ENCODE measurements at regions not wholly inside any gene's neighbourhood (a gene's known extent, or its start where the extent isn't known, plus 50 kb on each side); places are given as distances from the start of the nearest gene placed in this dataset.
"Not testable (repeated sequence)": the region's sequence is repeated elsewhere in the genome, so short reads cannot be mapped to it uniquely, and the experiment has no call there.

GRCh38 chrX:750263-750662 lies 119.7 kb downstream of the SHOX start:
- no peak for DNase-seq (ENCODE audit: low read depth, low spot score)

GRCh38 chrX:747176-747575 lies 116.6 kb downstream of the SHOX start:
- no peak for DNase-seq (ENCODE audit: low read depth, low spot score)

DNA sequence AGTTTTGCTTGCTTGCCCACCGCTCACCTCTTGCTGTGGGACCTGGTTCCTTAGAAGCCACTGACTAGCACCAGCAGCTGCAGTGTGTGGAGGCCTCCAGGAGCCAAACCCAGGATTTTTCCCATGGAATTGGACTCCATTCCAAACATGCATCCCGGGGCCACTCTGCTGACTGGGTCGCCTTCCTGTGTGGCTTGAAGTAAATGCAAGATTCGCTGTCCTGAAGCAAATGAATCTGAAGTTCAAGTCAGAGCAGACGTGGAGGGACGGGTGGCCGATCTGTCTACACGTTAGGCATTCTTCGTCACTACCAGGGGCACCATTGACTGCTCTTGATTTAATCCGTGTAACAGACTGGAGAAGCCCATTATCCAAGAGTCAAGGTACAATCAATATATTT lies 109.0 kb downstream of the SHOX start:
- no peak for DNase-seq (ENCODE audit: low read depth, low spot score)

DNA sequence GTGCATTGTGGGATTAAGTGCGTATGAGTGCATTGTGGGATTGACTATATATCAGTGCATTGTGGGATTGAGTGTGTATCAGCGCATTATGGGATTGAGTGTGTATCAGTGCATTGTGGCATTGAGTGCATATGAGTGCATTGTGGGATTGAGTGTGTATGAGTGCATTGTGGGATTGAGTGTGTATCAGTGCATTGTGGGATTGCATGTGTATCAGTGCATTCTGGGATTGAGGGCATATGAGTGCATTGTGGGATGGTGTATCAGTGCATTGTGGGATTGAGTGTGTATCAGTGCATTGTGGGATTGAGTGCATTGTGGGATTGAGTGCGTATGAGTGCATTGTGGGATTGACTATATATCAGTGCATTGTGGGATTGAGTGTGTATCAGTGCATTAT lies 106.4 kb downstream of the SHOX start:
- DNase-seq (ENCODE audit: low read depth, low spot score): not testable (repeated sequence)

- no peak for DNase-seq (ENCODE audit: low read depth, low spot score)
Observed at GRCh38 chrX:734362-734761, 103.8 kb downstream of the SHOX start.

- DNase-seq (ENCODE audit: low read depth, low spot score): no peak
Observed at GRCh38 chrX:733961-734360, 103.4 kb downstream of the SHOX start.

- no peak for DNase-seq (ENCODE audit: low read depth, low spot score)
Observed at GRCh38 chrX:729583-730409, 99.2 kb downstream of the SHOX start.

GRCh38 chrX:729101-729500 lies 98.5 kb downstream of the SHOX start:
- DNase-seq (ENCODE audit: low read depth, low spot score): not testable (repeated sequence)

- not testable (repeated sequence) for DNase-seq (ENCODE audit: low read depth, low spot score)
Observed at GRCh38 chrX:728639-729038, 98.0 kb downstream of the SHOX start.

GRCh38 chrX:727738-728621 lies 97.4 kb downstream of the SHOX start:
- peak; percentile 17 for DNase-seq (ENCODE audit: low read depth, low spot score)

GRCh38 chrX:725971-726370 lies 95.4 kb downstream of the SHOX start:
- DNase-seq (ENCODE audit: low read depth, low spot score): no peak

- no peak for DNase-seq (ENCODE audit: low read depth, low spot score)
Observed at GRCh38 chrX:724256-724655, 93.7 kb downstream of the SHOX start.

GRCh38 chrX:723781-724180 lies 93.2 kb downstream of the SHOX start:
- no peak for DNase-seq (ENCODE audit: low read depth, low spot score)

DNA sequence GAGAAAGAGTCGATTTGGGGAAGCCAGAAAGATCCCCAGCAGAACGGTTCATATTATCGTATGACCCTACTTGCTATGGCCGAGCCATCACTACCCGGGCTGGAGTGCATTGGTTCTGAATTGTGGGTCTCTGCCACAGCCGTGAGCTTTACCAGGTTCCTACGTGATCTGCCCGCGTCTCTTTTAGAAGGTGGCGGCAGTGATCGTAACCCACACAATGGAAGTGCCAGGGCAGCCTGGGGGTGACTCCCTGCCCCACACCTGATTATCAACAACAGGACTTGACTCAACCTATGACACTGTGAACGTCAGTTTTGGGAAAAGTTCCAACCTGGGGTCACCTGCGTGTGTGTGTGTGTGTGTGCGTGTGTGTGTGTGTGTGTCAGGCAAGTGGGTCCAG lies 90.8 kb downstream of the SHOX start:
- no peak for DNase-seq (ENCODE audit: low read depth, low spot score)

DNA sequence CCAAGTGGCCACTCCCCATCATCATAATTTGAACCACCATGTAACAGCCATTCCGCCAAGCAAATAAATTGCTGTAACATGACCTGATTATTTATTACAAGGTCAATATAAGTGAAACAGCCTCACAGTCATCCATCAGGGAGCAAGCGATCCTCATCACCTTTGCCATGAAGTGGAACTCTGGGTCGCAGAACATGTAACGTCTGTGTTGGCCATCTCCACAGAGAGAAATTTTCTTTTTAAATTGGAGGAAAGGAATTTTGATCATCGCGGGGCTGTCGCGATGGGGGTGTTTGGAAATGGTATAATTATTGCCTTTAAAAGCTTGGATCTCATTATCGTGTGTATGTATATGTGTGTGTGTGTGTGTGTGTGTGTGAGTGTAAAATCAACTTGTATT lies 90.2 kb downstream of the SHOX start:
- no peak for DNase-seq (ENCODE audit: low read depth, low spot score)

DNA sequence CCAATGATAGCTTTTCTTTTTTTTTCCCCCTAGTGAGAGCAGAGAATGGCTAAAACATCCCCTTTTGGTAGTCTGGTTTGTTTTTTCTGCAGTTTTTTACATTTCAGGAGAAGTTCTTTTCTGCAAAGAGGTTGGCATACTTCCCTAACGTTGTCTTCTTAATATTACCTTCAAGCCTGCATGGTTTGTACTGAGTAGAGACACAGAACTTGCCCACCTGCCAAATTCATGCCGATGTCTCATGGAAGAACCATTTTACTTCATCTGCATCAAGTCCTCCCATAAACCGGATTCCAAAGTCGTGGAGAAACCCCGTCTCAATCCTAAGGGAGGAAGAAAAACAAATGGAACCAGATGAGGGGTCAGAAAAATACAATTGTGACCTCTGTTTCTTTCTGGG lies 89.7 kb downstream of the SHOX start:
- no peak for DNase-seq (ENCODE audit: low read depth, low spot score)

GRCh38 chrX:716136-716535 lies 85.5 kb downstream of the SHOX start:
- no peak for DNase-seq (ENCODE audit: low read depth, low spot score)

GRCh38 chrX:714131-714530 lies 83.5 kb downstream of the SHOX start:
- no peak for DNase-seq (ENCODE audit: low read depth, low spot score)
